WTC11 (cell line): ENCODE measurements at regions not wholly inside any gene's neighbourhood (a gene's known extent, or its start where the extent isn't known, plus 50 kb on each side); places are given as distances from the start of the nearest gene placed in this dataset.

Experiments
- ATF6 ChIP-seq: sonication (generic); formaldehyde crosslinking; IDR thresholded peaks from 2 replicates; pipeline ENCODE4 v1.8.1; 2023; ENCODE audit warnings: mild to moderate bottlenecking, missing genetic modification reagents
- CBFB ChIP-seq: sonication (generic); formaldehyde crosslinking; IDR thresholded peaks from 2 replicates; pipeline ENCODE4 v1.8.1; 2022; ENCODE audit warnings: mild to moderate bottlenecking, low read depth, missing genetic modification reagents
- CTCF ChIP-seq: fragments of 200-600 bp; IDR thresholded peaks from 2 replicates; pipeline ENCODE4 v1.8.0; 2022; ENCODE audit warnings: antibody characterized with exemption
- MAX ChIP-seq: sonication (generic); formaldehyde crosslinking; IDR thresholded peaks from 2 replicates; pipeline ENCODE4 v1.8.0; 2022; ENCODE audit warnings: mild to moderate bottlenecking, missing genetic modification reagents
- NR3C1 ChIP-seq: sonication (generic); formaldehyde crosslinking; conservative IDR thresholded peaks from 2 replicates; pipeline ENCODE4 v1.8.1; 2023; ENCODE audit warnings: low read depth, mild to moderate bottlenecking, missing genetic modification reagents
- RORB ChIP-seq: fragments of 250-450 bp; sonication (Bioruptor Pico); IDR thresholded peaks from 2 replicates; pipeline ENCODE4 v1.9.0; 2021; ENCODE audit warnings: mild to moderate bottlenecking
- TP53 ChIP-seq: sonication (generic); formaldehyde crosslinking; IDR thresholded peaks from 2 replicates; pipeline ENCODE4 v1.8.1; 2023; ENCODE audit warnings: mild to moderate bottlenecking, missing genetic modification reagents
- ZNF121 ChIP-seq: sonication (generic); formaldehyde crosslinking; IDR thresholded peaks from 2 replicates; pipeline ENCODE4 v1.8.0; 2023; ENCODE audit warnings: missing genetic modification reagents
- TF ChIP-seq, protein P1 (sequence below): sonication (generic); formaldehyde crosslinking; IDR thresholded peaks from 2 replicates; pipeline ENCODE4 v1.8.0; 2022; ENCODE audit warnings: mild to moderate bottlenecking, missing genetic modification reagents

GRCh38 chrX:46305431-46305830, 239.8 kb downstream of the ZNF674 start:
- TF ChIP-seq CTCF (no peak), ZNF121 (no peak), ATF6 (no peak), MAX (CRISPR knock-in tag) (no peak), CBFB (CRISPR knock-in tag) (no peak), TP53 (CRISPR knock-in tag) (no peak), RORB (CRISPR knock-in tag) (no peak), NR3C1 (CRISPR knock-in tag) (no peak)
- TF ChIP-seq, protein P1, sequence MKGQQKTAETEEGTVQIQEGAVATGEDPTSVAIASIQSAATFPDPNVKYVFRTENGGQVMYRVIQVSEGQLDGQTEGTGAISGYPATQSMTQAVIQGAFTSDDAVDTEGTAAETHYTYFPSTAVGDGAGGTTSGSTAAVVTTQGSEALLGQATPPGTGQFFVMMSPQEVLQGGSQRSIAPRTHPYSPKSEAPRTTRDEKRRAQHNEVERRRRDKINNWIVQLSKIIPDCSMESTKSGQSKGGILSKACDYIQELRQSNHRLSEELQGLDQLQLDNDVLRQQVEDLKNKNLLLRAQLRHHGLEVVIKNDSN, result no peak
